HK-2 (cell line): ENCODE measurements at regions not wholly inside any gene's neighbourhood (a gene's known extent, or its start where the extent isn't known, plus 50 kb on each side); places are given as distances from the start of the nearest gene placed in this dataset.
"Not testable (repeated sequence)": the region's sequence is repeated elsewhere in the genome, so short reads cannot be mapped to it uniquely, and the experiment has no call there.

Experiments used
- DNase-seq: peaks from one replicate; pipeline ENCODE4 v3.0.0-alpha.2; 2018; ENCODE audit not compliant: unreplicated experiment

GRCh38 chr6:37580176-37580955 lies 80.7 kb upstream of the CCDC167 start:
- DNase-seq, result no peak

GRCh38 chr6:37579444-37580067 lies 79.9 kb upstream of the CCDC167 start:
- DNase-seq, result no peak

- no peak for DNase-seq
These were observed 78.4 kb upstream of the CCDC167 start for GRCh38 chr6:37578104-37578503.

GRCh38 chr6:37576336-37576737 lies 76.6 kb upstream of the CCDC167 start:
- DNase-seq, result peak; percentile 63

- DNase-seq, result no peak
These were observed 75.5 kb upstream of the CCDC167 start for GRCh38 chr6:37575221-37575620.

- no peak for DNase-seq
These were observed 72.6 kb upstream of the CCDC167 start for GRCh38 chr6:37572334-37572733.

GRCh38 chr6:37570482-37571133 lies 70.9 kb upstream of the CCDC167 start:
- no peak for DNase-seq

GRCh38 chr6:37569743-37570481 lies 70.2 kb upstream of the CCDC167 start:
- no peak for DNase-seq

GRCh38 chr6:37569317-37569716 lies 69.6 kb upstream of the CCDC167 start:
- no peak for DNase-seq

- no peak for DNase-seq
These were observed 67.3 kb upstream of the CCDC167 start for GRCh38 chr6:37566950-37567349.

GRCh38 chr6:37566111-37566949 lies 66.6 kb upstream of the CCDC167 start:
- DNase-seq, result peak; percentile 31

- no peak for DNase-seq
These were observed 65.8 kb upstream of the CCDC167 start for GRCh38 chr6:37565267-37566110.

GRCh38 chr6:37562926-37563288 lies 63.2 kb upstream of the CCDC167 start:
- DNase-seq, result not testable (repeated sequence)

GRCh38 chr6:37561361-37561760 lies 61.7 kb upstream of the CCDC167 start:
- no peak for DNase-seq

GRCh38 chr6:37560737-37561103 lies 61.0 kb upstream of the CCDC167 start:
- no peak for DNase-seq

GRCh38 chr6:37559501-37559900 lies 59.8 kb upstream of the CCDC167 start:
- DNase-seq, result no peak

GRCh38 chr6:37559050-37559449 lies 59.4 kb upstream of the CCDC167 start:
- DNase-seq, result no peak

- no peak for DNase-seq
These were observed 59.0 kb upstream of the CCDC167 start for GRCh38 chr6:37558646-37559045.

- no peak for DNase-seq
These were observed 58.5 kb upstream of the CCDC167 start for GRCh38 chr6:37558168-37558567.

GRCh38 chr6:37557645-37558114 lies 58.0 kb upstream of the CCDC167 start:
- DNase-seq, result no peak
